SK-N-SH (cell line): ENCODE measurements at regions not wholly inside any gene's neighbourhood (a gene's known extent, or its start where the extent isn't known, plus 50 kb on each side); places are given as distances from the start of the nearest gene placed in this dataset.

Experiments used
- CTCF ChIA-PET: fragments of 300-600, 350-600 bp; formaldehyde crosslinking; extraction: SDS; loops from one replicate; lab custom pipeline; 2021; lab: Yijun Ruan, JAX
- POLR2A ChIA-PET: fragments of 350-600 bp; sonication (Branson Sonifier 250); formaldehyde crosslinking; extraction: SDS; loops from one replicate; lab custom pipeline; 2020; ENCODE audit warnings: antibody characterized with exemption, inconsistent platforms; lab: Yijun Ruan, JAX
- DNase-seq: peaks from one replicate; pipeline ENCODE4 v3.0.0; 2012
- H2AFZ ChIP-seq: fragments of 200-600 bp; sonication (generic); 2 replicates; pipeline ENCODE4 v1.8.1; 2016; ENCODE audit warnings: antibody characterized with exemption, mild to moderate bottlenecking, low read depth
- H3F3A ChIP-seq: fragments of 200-600 bp; sonication (generic); replicated peaks from 2 replicates; pipeline ENCODE3; 2016; ENCODE audit warnings: antibody characterized with exemption, mild to moderate bottlenecking; ENCODE audit not compliant: insufficient read depth
- H3K27ac ChIP-seq, 2 experiments: fragments of 200-500 bp in 1 of 2; fragments of 200-600 bp in 1 of 2; sonication (Bioruptor generic) in 1 of 2; sonication (generic), shearing (Covaris generic) in 1 of 2; 2 replicates each; pipeline versions ENCODE4 v1.5.1 to v1.6.1; 2014 to 2016; ENCODE audit warnings: low read depth in 2 of 2, inconsistent platforms in 1 of 2, low read length in 1 of 2, mild to moderate bottlenecking in 1 of 2, mixed read lengths in 1 of 2
- H3K27me3 ChIP-seq: fragments of 200-600 bp; sonication (generic), shearing (Covaris generic); 2 replicates; pipeline ENCODE4 v1.6.1; 2016; ENCODE audit warnings: mixed run types; ENCODE audit not compliant: insufficient read depth
- H3K36me3 ChIP-seq, 2 experiments: fragments of 200-500 bp in 1 of 2; fragments of 200-600 bp in 1 of 2; sonication (Bioruptor generic) in 1 of 2; sonication (generic) in 1 of 2; replicated peaks in 1 of 2; 2 replicates each; pipeline versions ENCODE3 to v1.5.1; 2014 to 2016; ENCODE audit warnings: low read length in 1 of 2, mild to moderate bottlenecking in 1 of 2; ENCODE audit not compliant: insufficient read depth in 2 of 2, control insufficient read depth in 1 of 2
- H3K4me1 ChIP-seq, 2 experiments: fragments of 200-500 bp in 1 of 2; fragments of 200-600 bp in 1 of 2; sonication (Bioruptor generic) in 1 of 2; sonication (generic), shearing (Covaris generic) in 1 of 2; 2 replicates each; pipeline versions ENCODE4 v1.5.1 to v1.6.1; 2014 to 2016; ENCODE audit warnings: low read depth in 1 of 2, low read length in 1 of 2, mixed run types in 1 of 2; ENCODE audit not compliant: insufficient read depth in 2 of 2, control insufficient read depth in 1 of 2
- H3K4me2 ChIP-seq: fragments of 200-600 bp; sonication (generic), shearing (Covaris generic); 2 replicates; pipeline ENCODE4 v1.6.1; 2017; ENCODE audit warnings: mixed run types
- H3K4me3 ChIP-seq, 2 experiments: fragments of 200-500 bp in 1 of 2; fragments of 200-600 bp in 1 of 2; sonication (Bioruptor generic) in 1 of 2; sonication (generic), shearing (Covaris generic) in 1 of 2; 2 replicates each; pipeline versions ENCODE4 v1.5.1 to v1.8.1; 2014 to 2016; ENCODE audit warnings: low read depth in 2 of 2, inconsistent platforms in 1 of 2, low read length in 1 of 2, mild to moderate bottlenecking in 1 of 2, mixed read lengths in 1 of 2, moderate library complexity in 1 of 2
- H3K79me2 ChIP-seq: fragments of 200-600 bp; sonication (generic); 2 replicates; pipeline ENCODE4 v1.8.1; 2017; ENCODE audit warnings: mild to moderate bottlenecking; ENCODE audit not compliant: insufficient read depth
- H3K9ac ChIP-seq: fragments of 200-600 bp; sonication (generic); 2 replicates; pipeline ENCODE4 v1.6.1; 2017; ENCODE audit warnings: mixed run types
- H3K9me2 ChIP-seq: fragments of 200-600 bp; sonication (generic); 2 replicates; pipeline ENCODE4 v1.6.1; 2017; ENCODE audit warnings: mixed run types
- H3K9me3 ChIP-seq: fragments of 200-600 bp; sonication (generic); 2 replicates; pipeline ENCODE4 v1.6.1; 2017; ENCODE audit warnings: mixed run types, mild to moderate bottlenecking, moderate library complexity
- H4K20me1 ChIP-seq: fragments of 200-600 bp; sonication (generic); 2 replicates; pipeline ENCODE4 v1.6.1; 2017; ENCODE audit warnings: mild to moderate bottlenecking, mixed run types; ENCODE audit not compliant: insufficient read depth
- ELF1 ChIP-seq: IDR thresholded peaks from 2 replicates; pipeline ENCODE4 v1.4.0; 2012
- EP300 ChIP-seq, 2 experiments: IDR thresholded peaks; 2 replicates each; pipeline versions ENCODE4 v1.4.0 to v1.6.1; 2012; ENCODE audit warnings: borderline replicate concordance in 1 of 2, low read depth in 1 of 2, low read length in 1 of 2
- FOSL2 ChIP-seq: IDR thresholded peaks from 2 replicates; pipeline ENCODE4 v1.4.0; 2012; ENCODE audit warnings: low read depth, mild to moderate bottlenecking, moderate library complexity, borderline replicate concordance
- FOXJ3 ChIP-seq: sonication (generic); formaldehyde crosslinking; IDR thresholded peaks from 2 replicates; pipeline ENCODE4 v1.5.1; 2020; ENCODE audit warnings: mild to moderate bottlenecking, missing genetic modification reagents
- JUND ChIP-seq: IDR thresholded peaks from 2 replicates; pipeline ENCODE4 v1.4.0; 2012
- MXI1 ChIP-seq: IDR thresholded peaks from 2 replicates; pipeline ENCODE4 v1.6.1; 2012; ENCODE audit warnings: mild to moderate bottlenecking, low read depth, low read length, improper control_type of control experiment
- NRF1 ChIP-seq: IDR thresholded peaks from 2 replicates; pipeline ENCODE4 v1.6.1; 2012; ENCODE audit warnings: low read depth, mild to moderate bottlenecking, low read length
- PBX3 ChIP-seq: IDR thresholded peaks from 2 replicates; pipeline ENCODE4; 2012
- RCOR1 ChIP-seq: fragments of 150-350 bp; IDR thresholded peaks from 2 replicates; pipeline ENCODE4 v1.6.1; 2017; ENCODE audit warnings: antibody characterized with exemption, low read length
- REST ChIP-seq: IDR thresholded peaks from 2 replicates; pipeline ENCODE4 v1.6.1; 2012; ENCODE audit warnings: mild to moderate bottlenecking, low read depth, low read length, moderate library complexity
- RFX5 ChIP-seq: IDR thresholded peaks from 2 replicates; pipeline ENCODE4 v1.6.1; 2012; ENCODE audit warnings: mild to moderate bottlenecking, improper control_type of control experiment, low read length
- TAF1 ChIP-seq: IDR thresholded peaks from 2 replicates; pipeline ENCODE4 v1.6.1; 2012; ENCODE audit warnings: low read depth, mild to moderate bottlenecking, low read length, moderate library complexity, borderline replicate concordance
- TCF12 ChIP-seq: IDR thresholded peaks from 2 replicates; pipeline ENCODE4 v1.4.0; 2012
- USF2 ChIP-seq: fragments of 150-350 bp; IDR thresholded peaks from 2 replicates; pipeline ENCODE4 v1.6.1; 2017; ENCODE audit warnings: antibody characterized with exemption, low read length, low read depth, borderline replicate concordance
- YY1 ChIP-seq: IDR thresholded peaks from 2 replicates; pipeline ENCODE4 v1.4.0; 2012; ENCODE audit warnings: low read depth, mild to moderate bottlenecking
- ZBTB33 ChIP-seq: IDR thresholded peaks from 2 replicates; pipeline ENCODE4 v1.4.0; 2012; ENCODE audit warnings: low read depth, borderline replicate concordance
- WGBS: methylation state at CpG from one replicate; pipeline ENCODE4 v1.1.6; 2017; ENCODE audit warnings: low lambda C conversion rate; 5-methylcytosine and 5-hydroxymethylcytosine counted together

- TF ChIP-seq FOSL2 (no peak), TCF12 (no peak), RCOR1 (no peak), FOXJ3 (CRISPR knock-in tag) (no peak), RFX5 (no peak), EP300 (IDR thresholded peaks at IDR 0.05; ENCODE audit: borderline replicate concordance in 1 of 2, low read depth in 1 of 2, low read length in 1 of 2) (no peak), TAF1 (no peak), ELF1 (no peak), ZBTB33 (no peak), MXI1 (no peak), YY1 (no peak), NRF1 (no peak), JUND (no peak), PBX3 (no peak), REST (no peak), USF2 (no peak)
- POLR2A ChIA-PET = no interaction called here
These were observed 196.0 kb downstream of the DIPK2A start for GRCh38 chr3:144167634-144168033.

More at GRCh38 chr3:144167634-144168033, 196.0 kb downstream of the DIPK2A start:
- H3K9me3 ChIP-seq = no peaks in the 10 kb centered on the region
- DNase-seq = no peak
- H3K4me3 ChIP-seq = no peak overlapping the region
- no peak overlapping the region for H3K9ac ChIP-seq
- no peak overlapping the region for H3K27ac ChIP-seq
- CTCF ChIA-PET = no interaction called here
- 6% methylated on average over 2 of the region's 2 CpGs for WGBS
- H3K27me3 ChIP-seq = no peaks in the 10 kb centered on the region
- H3K36me3 ChIP-seq = no peaks in the 10 kb centered on the region
- H4K20me1 ChIP-seq = no peaks in the 10 kb centered on the region
- H2AFZ ChIP-seq = no peak overlapping the region
- H3K4me1 ChIP-seq = no peaks in the 10 kb centered on the region
- no peak overlapping the region for H3K4me2 ChIP-seq
- H3K9me2 ChIP-seq = no peaks in the 10 kb centered on the region
- no peaks in the 10 kb centered on the region for H3F3A ChIP-seq
- H3K79me2 ChIP-seq = no peaks in the 10 kb centered on the region
